Neuronal stem cell (in vitro differentiated cells): ENCODE measurements at regions not wholly inside any gene's neighbourhood (a gene's known extent, or its start where the extent isn't known, plus 50 kb on each side); places are given as distances from the start of the nearest gene placed in this dataset.
"Not testable (repeated sequence)": the region's sequence is repeated elsewhere in the genome, so short reads cannot be mapped to it uniquely, and the experiment has no call there.

Experiments used
- DNase-seq: peaks from one replicate; pipeline ENCODE4 v3.0.0-alpha.2; 2013; ENCODE audit warnings: low spot score
- H2AFZ ChIP-seq: one replicate; pipeline ENCODE4 v1.6.1; 2013; ENCODE audit warnings: mild to moderate bottlenecking, low read length, inconsistent platforms
- H2AK5ac ChIP-seq: 2 replicates; pipeline ENCODE4 v1.6.1; 2013; ENCODE audit warnings: low read depth, mild to moderate bottlenecking, inconsistent platforms, low read length, moderate library complexity, mixed read lengths
- H2BK120ac ChIP-seq: 2 replicates; pipeline ENCODE4 v1.6.1; 2013; ENCODE audit warnings: low read depth, mild to moderate bottlenecking, inconsistent platforms, low read length, moderate library complexity, mixed read lengths
- H2BK12ac ChIP-seq: one replicate; pipeline ENCODE4 v1.6.1; 2013; ENCODE audit warnings: low read length, inconsistent platforms
- H2BK15ac ChIP-seq: 2 replicates; pipeline ENCODE4 v1.6.1; 2013; ENCODE audit warnings: mild to moderate bottlenecking, low read length, inconsistent platforms, mixed read lengths
- H2BK5ac ChIP-seq: one replicate; pipeline ENCODE4 v1.6.1; 2013; ENCODE audit warnings: inconsistent platforms, mild to moderate bottlenecking, low read length, moderate library complexity
- H3K14ac ChIP-seq: one replicate; pipeline ENCODE4 v1.6.1; 2013; ENCODE audit warnings: low read length, inconsistent platforms
- H3K18ac ChIP-seq: 2 replicates; pipeline ENCODE4 v1.6.1; 2013; ENCODE audit warnings: low read length, inconsistent platforms
- H3K23ac ChIP-seq: 2 replicates; pipeline ENCODE4 v1.6.1; 2013; ENCODE audit warnings: low read depth, mild to moderate bottlenecking, mixed read lengths, low read length, inconsistent platforms; ENCODE audit not compliant: poor library complexity
- H3K27ac ChIP-seq: replicated peaks from 3 replicates; pipeline ENCODE4 v1.5.1; 2013; ENCODE audit warnings: low read length, inconsistent platforms
- H3K27me3 ChIP-seq, 3 experiments: 2 replicates each; pipeline ENCODE4 v1.6.1; 2013; ENCODE audit warnings: low read length in 3 of 3, mild to moderate bottlenecking in 2 of 3, inconsistent platforms in 1 of 3, low read depth in 1 of 3, mixed read lengths in 1 of 3, moderate library complexity in 1 of 3; ENCODE audit not compliant: control insufficient read depth in 3 of 3, insufficient read depth in 3 of 3
- H3K36me3 ChIP-seq, 2 donors: replicated peaks in 1 of 2; 2 replicates each; pipeline ENCODE4 v1.6.1; 2013; ENCODE audit warnings: low read length in 2 of 2; ENCODE audit not compliant: control insufficient read depth in 2 of 2, insufficient read depth in 2 of 2
- H3K4ac ChIP-seq: 2 replicates; pipeline ENCODE4 v1.6.1; 2013; ENCODE audit warnings: inconsistent platforms, mild to moderate bottlenecking, low read length, moderate library complexity
- H3K4me1 ChIP-seq, 2 donors: 1 replicate in 1 of 2; 2 replicates in 1 of 2; pipeline ENCODE4 v1.6.1; 2013; ENCODE audit warnings: low read length in 2 of 2, low read depth in 1 of 2; ENCODE audit not compliant: control insufficient read depth in 2 of 2, insufficient read depth in 1 of 2
- H3K4me2 ChIP-seq: one replicate; pipeline ENCODE4 v1.6.1; 2013; ENCODE audit warnings: mild to moderate bottlenecking, low read length, inconsistent platforms; ENCODE audit not compliant: insufficient read depth, poor library complexity, severe bottlenecking
- H3K4me3 ChIP-seq, 2 donors: 2 replicates each; pipeline ENCODE4 v1.5.1; 2013; ENCODE audit warnings: low read length in 2 of 2, mild to moderate bottlenecking in 2 of 2, inconsistent platforms in 1 of 2, moderate library complexity in 1 of 2
- H3K79me1 ChIP-seq: one replicate; pipeline ENCODE4 v1.6.1; 2013; ENCODE audit warnings: low read depth, mild to moderate bottlenecking, inconsistent platforms, low read length, moderate library complexity
- H3K9ac ChIP-seq: one replicate; pipeline ENCODE4 v1.6.1; 2013; ENCODE audit warnings: mild to moderate bottlenecking, low read depth, low read length, inconsistent platforms; ENCODE audit not compliant: poor library complexity
- H3K9me3 ChIP-seq, 2 donors: replicated peaks in 1 of 2; 2 replicates each; pipeline versions ENCODE3 to v1.6.1; 2013; ENCODE audit warnings: low read length in 2 of 2, mild to moderate bottlenecking in 2 of 2, inconsistent platforms in 1 of 2, low read depth in 1 of 2, mixed read lengths in 1 of 2, moderate library complexity in 1 of 2; ENCODE audit not compliant: control insufficient read depth in 2 of 2, insufficient read depth in 1 of 2
- H4K8ac ChIP-seq: one replicate; pipeline ENCODE4 v1.6.1; 2013; ENCODE audit warnings: low read depth, mild to moderate bottlenecking, inconsistent platforms, low read length, moderate library complexity
- H4K91ac ChIP-seq: one replicate; pipeline ENCODE4 v1.6.1; 2013; ENCODE audit warnings: low read length, low read depth, mild to moderate bottlenecking, inconsistent platforms; ENCODE audit not compliant: poor library complexity
- WGBS, 2 donors: extraction: QIAGEN DNeasy Blood & Tissue Kit; methylation state at CpG; one replicate each; pipeline ENCODE4 v1.1.7; 2013; ENCODE audit warnings: missing lambda C conversion rate in 2 of 2, mixed read lengths in 1 of 2; ENCODE audit not compliant: insufficient read length in 2 of 2, insufficient replicate concordance in 1 of 2; ENCODE audit errors: extremely low coverage in 2 of 2; 5-methylcytosine and 5-hydroxymethylcytosine counted together

- Histone ChIP-seq H3K9me3 (peaks cover 0 to 2% of the 10 kb centered on the region in 2 donors), H3K4me3 (no peak overlapping the region), H3K14ac (no peak overlapping the region), H3K4ac (no peak overlapping the region), H3K27ac (no peak overlapping the region), H4K91ac (no peak overlapping the region), H3K18ac (no peak overlapping the region), H3K27me3 (no peaks in the 10 kb centered on the region), H4K8ac (no peak overlapping the region), H3K23ac (no peak overlapping the region), H3K36me3 (no peaks in the 10 kb centered on the region), H2AK5ac (no peak overlapping the region), H3K79me1 (no peaks in the 10 kb centered on the region), H3K4me1 (peaks cover 0 to 1% of the 10 kb centered on the region in 2 donors), H3K4me2 (no peak overlapping the region), H3K9ac (no peak overlapping the region), H2BK12ac (no peak overlapping the region), H2BK120ac (no peak overlapping the region), H2BK5ac (no peak overlapping the region), H2AFZ (no peak overlapping the region), H2BK15ac (no peak overlapping the region)
- DNase-seq, result no peak
These were observed 411.7 kb downstream of the KCNRG start for GRCh38 chr13:50426927-50427326.

- H2BK5ac ChIP-seq, H2BK12ac ChIP-seq, H4K91ac ChIP-seq, H3K23ac ChIP-seq, H3K4me1 ChIP-seq, H2AK5ac ChIP-seq, H3K36me3 ChIP-seq, DNase-seq, H3K27ac ChIP-seq, H3K79me1 ChIP-seq, H2BK120ac ChIP-seq, H2AFZ ChIP-seq, H3K27me3 ChIP-seq, H3K4me2 ChIP-seq, H4K8ac ChIP-seq, H3K9me3 ChIP-seq, H3K4me3 ChIP-seq, H3K18ac ChIP-seq, H3K4ac ChIP-seq, H3K14ac ChIP-seq, H3K9ac ChIP-seq, H2BK15ac ChIP-seq: not testable (repeated sequence)
- no CpG with 5 or more reads among the region's 9 CpGs for WGBS, 2 donors
These were observed 412.3 kb downstream of the KCNRG start for GRCh38 chr13:50427511-50427910.

DNA sequence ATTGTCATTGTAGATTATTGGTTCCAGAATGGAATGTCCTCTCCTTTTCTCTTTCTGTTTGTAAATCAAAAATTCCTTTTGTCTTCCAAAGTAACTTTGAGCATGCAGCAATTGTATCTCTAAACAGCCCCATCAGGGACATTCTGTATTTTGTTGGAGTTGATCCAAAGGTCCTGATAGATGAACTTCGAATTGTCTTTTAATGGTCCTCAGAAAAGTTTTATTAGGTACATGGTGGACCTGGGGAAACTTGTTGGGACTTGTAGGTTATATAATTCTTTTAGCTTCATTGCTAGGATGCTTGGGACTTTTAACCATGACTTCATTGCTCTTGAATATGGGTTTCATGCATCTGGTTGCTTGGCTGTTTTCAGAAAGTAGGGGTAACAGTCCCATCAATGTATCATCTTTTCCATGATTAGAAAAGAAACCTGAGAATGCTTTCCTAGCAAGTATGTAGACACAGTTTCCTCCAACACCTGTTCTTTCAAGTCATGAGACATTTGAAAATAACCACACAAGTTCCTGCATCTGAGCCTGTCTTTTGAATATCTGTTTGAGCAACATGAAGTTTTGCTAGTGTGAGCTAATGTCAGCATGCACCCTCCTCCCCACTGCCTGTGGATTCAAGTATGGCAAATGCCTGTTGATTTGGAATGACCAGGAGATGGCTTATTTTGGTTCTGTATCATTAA is 413.1 kb downstream of the KCNRG start:
- DNase-seq, result no peak
- Histone ChIP-seq H3K27me3 (no peaks in the 10 kb centered on the region), H3K18ac (no peak overlapping the region), H2BK15ac (no peak overlapping the region), H3K27ac (no peak overlapping the region), H3K4me1 (no peaks in the 10 kb centered on the region), H4K8ac (no peak overlapping the region), H3K79me1 (no peaks in the 10 kb centered on the region), H2AFZ (no peak overlapping the region), H3K4me3 (no peak overlapping the region), H3K14ac (no peak overlapping the region), H2BK120ac (no peak overlapping the region), H3K9ac (no peak overlapping the region), H3K23ac (no peak overlapping the region), H4K91ac (no peak overlapping the region), H2BK5ac (no peak overlapping the region), H2BK12ac (no peak overlapping the region), H3K4me2 (no peak overlapping the region), H3K9me3 (peaks cover 0 to 2% of the 10 kb centered on the region in 2 donors), H3K4ac (no peak overlapping the region), H2AK5ac (no peak overlapping the region), H3K36me3 (no peaks in the 10 kb centered on the region)
- WGBS, 2 donors, result no CpG with 5 or more reads among the region's 1 CpG

DNA sequence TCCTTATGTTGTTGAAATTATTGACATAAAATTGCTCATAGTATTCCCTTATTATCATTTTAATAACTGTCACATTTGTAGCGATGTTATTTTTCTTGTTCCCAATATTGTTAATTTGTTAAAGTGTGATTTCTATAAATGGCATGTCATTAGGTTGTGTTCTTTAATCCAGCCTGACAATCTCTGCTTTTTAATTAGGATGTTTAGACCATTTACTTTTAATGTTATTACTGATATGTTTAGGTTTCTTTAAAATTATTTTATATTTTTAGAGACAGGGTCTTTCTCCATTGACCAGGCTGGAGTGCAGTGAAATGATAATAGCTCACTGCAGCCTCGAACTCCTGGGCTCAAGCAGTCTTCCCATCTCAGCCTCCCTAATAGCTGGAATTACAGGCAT is 408.5 kb downstream of the DLEU7 start:
- Histone ChIP-seq H3K9me3 (peaks cover 0 to 2% of the 10 kb centered on the region in 2 donors), H2BK120ac (no peak overlapping the region), H3K14ac (no peak overlapping the region), H3K27me3 (no peaks in the 10 kb centered on the region), H3K18ac (no peak overlapping the region), H3K27ac (no peak overlapping the region), H2BK15ac (no peak overlapping the region), H4K8ac (no peak overlapping the region), H2BK5ac (no peak overlapping the region), H3K4ac (no peak overlapping the region), H2BK12ac (no peak overlapping the region), H3K4me2 (no peak overlapping the region), H3K4me1 (no peaks in the 10 kb centered on the region), H2AK5ac (no peak overlapping the region), H3K36me3 (no peaks in the 10 kb centered on the region), H4K91ac (no peak overlapping the region), H3K4me3 (no peak overlapping the region), H3K9ac (no peak overlapping the region), H3K23ac (no peak overlapping the region), H3K79me1 (no peaks in the 10 kb centered on the region), H2AFZ (no peak overlapping the region)
- WGBS, 2 donors, result no CpG with 5 or more reads among the region's 2 CpGs
- no peak for DNase-seq
